NT2/D1 (cell line): ENCODE measurements at regions not wholly inside any gene's neighbourhood (a gene's known extent, or its start where the extent isn't known, plus 50 kb on each side); places are given as distances from the start of the nearest gene placed in this dataset.

Source experiments
- DNase-seq: peaks from one replicate; pipeline ENCODE4 v3.0.0-alpha.2; 2011; ENCODE audit warnings: low read depth, low spot score
- H3K27me3 ChIP-seq: 2 replicates; pipeline ENCODE4 v1.6.0; 2011; ENCODE audit warnings: mild to moderate bottlenecking; ENCODE audit not compliant: insufficient read length, insufficient read depth
- H3K36me3 ChIP-seq: 2 replicates; pipeline ENCODE4 v1.6.1; 2011; ENCODE audit warnings: mild to moderate bottlenecking, low read length, mixed read lengths; ENCODE audit not compliant: insufficient read depth, insufficient read length
- H3K4me1 ChIP-seq: 2 replicates; pipeline ENCODE4 v1.5.1; 2011; ENCODE audit not compliant: insufficient read depth, insufficient read length
- H3K4me3 ChIP-seq: 2 replicates; pipeline ENCODE4 v1.5.1; 2011; ENCODE audit warnings: low read depth; ENCODE audit not compliant: insufficient read length
- H3K9ac ChIP-seq: 2 replicates; pipeline ENCODE4 v1.6.0; 2011; ENCODE audit warnings: low read depth; ENCODE audit not compliant: insufficient read length
- H3K9me3 ChIP-seq: 2 replicates; pipeline ENCODE4 v1.5.1; 2011; ENCODE audit warnings: mild to moderate bottlenecking, low read length; ENCODE audit not compliant: insufficient read depth
- SUZ12 ChIP-seq: IDR thresholded peaks from 2 replicates; pipeline ENCODE4 v1.6.1; 2011; ENCODE audit not compliant: insufficient read length, insufficient read depth; ENCODE audit errors: extremely low read depth
- YY1 ChIP-seq: IDR thresholded peaks from 2 replicates; pipeline ENCODE4 v1.6.1; 2011; ENCODE audit not compliant: insufficient read length, insufficient read depth
- ZNF274 ChIP-seq: IDR thresholded peaks from 2 replicates; pipeline ENCODE4 v1.6.1; 2011; ENCODE audit warnings: mild to moderate bottlenecking, low read depth, low read length

DNA sequence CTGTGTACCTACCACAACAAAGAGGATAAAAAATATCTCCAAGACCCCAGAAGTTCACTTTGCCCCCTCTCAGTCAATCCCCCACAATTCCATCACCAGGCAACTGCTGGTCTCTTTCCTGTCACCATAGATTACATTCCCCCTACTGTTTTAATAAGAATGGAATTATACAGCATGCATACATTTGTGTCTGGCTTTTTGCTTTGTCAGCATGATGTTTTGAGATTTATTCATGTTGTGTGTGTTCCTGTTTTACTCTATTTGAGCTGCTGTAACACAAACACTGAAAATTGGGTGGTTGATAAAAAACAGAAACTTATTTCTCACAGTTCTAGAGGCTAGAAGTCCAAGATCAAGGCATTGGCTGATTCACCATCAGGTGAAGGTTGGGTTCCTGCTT, 214.5 kb upstream of the IGFBP3 start:
- Histone ChIP-seq H3K36me3 (no peaks in the 10 kb centered on the region), H3K4me1 (no peaks in the 10 kb centered on the region), H3K27me3 (no peaks in the 10 kb centered on the region), H3K9ac (no peak overlapping the region), H3K4me3 (no peak overlapping the region), H3K9me3 (no peaks in the 10 kb centered on the region)
- no peak for DNase-seq
- TF ChIP-seq YY1 (no peak), SUZ12 (no peak), ZNF274 (no peak)

DNA sequence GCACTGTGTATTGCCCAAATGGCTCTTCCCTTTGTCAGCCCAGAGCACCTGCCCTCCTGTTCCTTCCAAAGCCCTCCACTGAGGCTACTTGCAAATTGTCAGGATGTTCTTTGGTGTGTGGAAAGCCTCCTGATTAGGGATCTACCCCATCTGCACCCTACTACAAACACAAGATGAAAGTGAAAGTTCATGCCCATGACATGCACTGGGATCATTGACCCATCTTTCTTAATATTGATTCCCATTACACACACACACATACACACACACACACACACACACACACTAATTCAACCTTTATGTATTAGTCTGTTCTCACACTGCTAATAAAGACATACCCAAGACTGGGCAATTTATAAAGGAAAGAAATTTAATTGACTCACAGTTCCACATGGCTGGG, 213.7 kb upstream of the IGFBP3 start:
- Histone ChIP-seq H3K9me3 (no peaks in the 10 kb centered on the region), H3K4me1 (no peaks in the 10 kb centered on the region), H3K9ac (no peak overlapping the region), H3K4me3 (no peak overlapping the region), H3K36me3 (no peaks in the 10 kb centered on the region), H3K27me3 (no peaks in the 10 kb centered on the region)
- no peak for DNase-seq
- TF ChIP-seq SUZ12 (no peak), YY1 (no peak), ZNF274 (no peak)

DNA sequence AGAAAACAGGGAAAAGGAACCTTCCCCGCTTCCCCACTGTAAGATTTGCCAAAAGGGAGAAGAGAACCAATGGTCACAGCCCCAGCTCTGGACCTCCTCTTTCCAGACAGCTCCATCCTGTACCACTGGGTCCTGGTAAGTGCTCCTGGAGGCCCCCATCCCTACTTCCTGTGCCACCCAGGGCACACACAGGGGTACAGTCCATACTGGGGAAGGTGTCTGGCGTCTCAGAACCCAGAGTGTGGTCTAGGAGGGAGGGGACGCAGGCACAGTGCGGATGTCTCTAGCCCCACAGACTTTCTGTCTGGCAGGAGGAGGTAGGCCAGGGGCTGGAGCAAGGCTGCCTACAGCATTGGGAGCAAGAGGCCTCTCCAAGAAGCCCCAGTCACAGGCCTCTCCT, 213.3 kb upstream of the IGFBP3 start:
- Histone ChIP-seq H3K27me3 (no peaks in the 10 kb centered on the region), H3K9me3 (no peaks in the 10 kb centered on the region), H3K4me3 (no peak overlapping the region), H3K4me1 (no peaks in the 10 kb centered on the region), H3K9ac (no peak overlapping the region), H3K36me3 (no peaks in the 10 kb centered on the region)
- no peak for DNase-seq
- TF ChIP-seq SUZ12 (no peak), ZNF274 (no peak), YY1 (no peak)

DNA sequence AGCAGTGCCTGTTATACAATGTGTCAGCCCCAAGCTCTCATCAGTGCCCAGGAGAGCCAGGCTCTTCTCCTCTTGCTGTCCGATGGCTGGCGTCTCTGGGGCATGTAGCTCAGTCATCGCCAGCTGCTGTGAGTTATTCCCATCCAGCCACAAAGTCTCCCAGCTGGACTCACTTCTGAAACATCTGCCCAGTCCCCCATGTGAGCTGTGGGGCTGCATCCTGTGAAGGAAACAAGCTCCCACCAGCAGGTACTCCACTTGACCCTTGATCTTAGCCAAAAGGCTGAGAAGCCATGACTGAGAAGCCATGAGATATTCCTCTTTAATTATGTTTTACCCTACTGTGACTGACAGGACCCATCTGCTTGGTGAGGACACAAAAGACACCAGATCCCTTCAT, 212.7 kb upstream of the IGFBP3 start:
- no peaks in the 10 kb centered on the region for H3K4me1 ChIP-seq
- H3K9ac ChIP-seq = no peak overlapping the region
- no peak for DNase-seq
- no peaks in the 10 kb centered on the region for H3K36me3 ChIP-seq
- TF ChIP-seq ZNF274 (no peak), YY1 (no peak), SUZ12 (no peak)
- H3K4me3 ChIP-seq = no peak overlapping the region
- no peaks in the 10 kb centered on the region for H3K27me3 ChIP-seq
- no peaks in the 10 kb centered on the region for H3K9me3 ChIP-seq

DNA sequence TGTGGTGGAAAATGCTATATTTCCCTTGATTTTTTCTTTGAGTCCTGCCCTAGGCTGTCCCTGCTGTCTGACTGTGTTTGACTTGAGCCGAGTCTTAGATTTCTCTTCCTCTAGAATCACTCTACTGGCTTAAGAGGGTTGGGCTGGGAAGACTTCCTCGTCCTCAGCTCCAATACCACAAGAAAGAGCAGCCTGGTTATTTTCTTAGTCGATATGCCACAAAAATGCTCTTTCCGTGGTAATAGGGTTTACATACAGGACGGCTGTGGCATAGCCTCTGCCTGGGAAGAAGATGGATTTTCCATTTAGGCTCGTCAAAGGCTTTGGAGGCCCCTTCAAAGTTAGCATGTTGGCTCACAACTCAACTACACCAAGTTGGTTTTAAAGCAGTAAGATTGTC, 212.0 kb upstream of the IGFBP3 start:
- Histone ChIP-seq H3K4me1 (no peaks in the 10 kb centered on the region), H3K9ac (no peak overlapping the region), H3K36me3 (no peaks in the 10 kb centered on the region), H3K9me3 (no peaks in the 10 kb centered on the region), H3K4me3 (no peak overlapping the region), H3K27me3 (no peaks in the 10 kb centered on the region)
- TF ChIP-seq SUZ12 = no peak
- no peak for TF ChIP-seq ZNF274
- no peak for TF ChIP-seq YY1
- DNase-seq = no peak

DNA sequence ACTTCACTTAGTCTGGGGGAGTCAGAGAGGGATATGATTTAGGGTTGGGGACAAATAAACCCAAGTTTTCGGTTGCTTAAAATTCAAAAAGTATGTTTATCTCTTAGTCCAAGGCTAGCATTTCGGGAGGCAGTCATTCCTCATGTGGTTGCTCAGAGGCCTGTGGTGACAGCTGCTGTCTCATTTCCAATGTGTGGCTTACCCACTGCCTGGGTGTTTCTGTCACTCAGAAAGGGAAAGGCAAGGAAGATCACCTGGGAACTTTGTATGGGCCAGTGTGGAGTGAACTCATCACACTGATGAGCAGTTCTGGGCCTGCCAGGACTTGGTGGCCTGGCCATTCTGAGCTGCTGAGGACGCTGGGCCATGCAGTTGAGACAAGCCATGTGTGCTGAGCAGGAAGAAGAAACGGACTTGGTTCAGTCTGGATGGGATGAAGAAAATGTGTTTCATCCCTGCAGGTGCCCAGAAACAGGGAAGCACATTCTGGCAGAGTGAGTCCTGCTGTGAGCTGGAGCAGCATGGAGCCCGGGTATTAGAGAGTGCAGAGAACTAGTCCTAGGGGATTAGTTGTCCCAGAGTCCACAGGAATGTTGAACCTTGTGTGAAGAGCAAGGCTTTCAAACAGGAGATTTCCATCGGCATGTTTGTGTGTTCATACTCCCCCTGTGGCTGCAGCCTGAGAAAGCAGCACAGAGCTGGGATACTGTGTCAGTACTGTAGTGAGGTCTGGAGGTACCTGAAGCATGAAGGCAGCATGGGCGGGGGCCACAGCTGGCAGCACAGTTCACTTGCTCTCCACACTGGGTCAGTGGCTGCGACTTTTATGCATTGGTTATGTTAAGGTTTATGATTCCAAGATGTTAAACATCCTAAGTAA, 211.1 kb upstream of the IGFBP3 start:
- no peak for TF ChIP-seq SUZ12
- no peak for TF ChIP-seq ZNF274
- no peak for TF ChIP-seq YY1
- H3K36me3 ChIP-seq = no peaks in the 10 kb centered on the region

DNA sequence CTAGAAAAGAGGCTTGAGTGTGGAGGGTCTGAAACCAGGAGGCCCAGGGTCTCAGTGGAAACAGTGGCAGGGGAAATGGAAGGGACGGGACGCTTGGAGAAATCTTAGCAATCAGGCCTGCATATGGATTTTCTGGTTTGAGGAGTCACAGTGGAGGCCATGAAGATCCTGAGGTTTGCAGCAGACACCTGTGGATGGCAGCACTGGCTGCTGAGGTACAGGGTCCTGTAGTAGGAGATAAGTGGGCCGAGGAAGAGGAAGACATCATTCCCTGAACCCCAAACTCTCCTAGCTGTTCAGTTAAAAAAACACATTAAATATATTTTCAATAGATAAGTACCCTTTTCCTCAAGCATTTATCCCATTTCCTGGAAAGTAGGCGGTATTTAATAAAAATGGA, 208.8 kb upstream of the IGFBP3 start:
- TF ChIP-seq YY1 (no peak), ZNF274 (no peak), SUZ12 (no peak)
- no peaks in the 10 kb centered on the region for H3K36me3 ChIP-seq
- DNase-seq = no peak
- H3K4me3 ChIP-seq = no peak overlapping the region
- no peaks in the 10 kb centered on the region for H3K9me3 ChIP-seq
- H3K4me1 ChIP-seq = no peaks in the 10 kb centered on the region
- no peak overlapping the region for H3K9ac ChIP-seq
- H3K27me3 ChIP-seq = no peaks in the 10 kb centered on the region

More for the DNA sequence above, 211.1 kb upstream of the IGFBP3 start:
- peak; percentile 54 for DNase-seq
- Histone ChIP-seq H3K9ac (no peak overlapping the region), H3K27me3 (no peaks in the 10 kb centered on the region), H3K4me3 (no peak overlapping the region), H3K4me1 (no peaks in the 10 kb centered on the region), H3K9me3 (no peaks in the 10 kb centered on the region)

DNA sequence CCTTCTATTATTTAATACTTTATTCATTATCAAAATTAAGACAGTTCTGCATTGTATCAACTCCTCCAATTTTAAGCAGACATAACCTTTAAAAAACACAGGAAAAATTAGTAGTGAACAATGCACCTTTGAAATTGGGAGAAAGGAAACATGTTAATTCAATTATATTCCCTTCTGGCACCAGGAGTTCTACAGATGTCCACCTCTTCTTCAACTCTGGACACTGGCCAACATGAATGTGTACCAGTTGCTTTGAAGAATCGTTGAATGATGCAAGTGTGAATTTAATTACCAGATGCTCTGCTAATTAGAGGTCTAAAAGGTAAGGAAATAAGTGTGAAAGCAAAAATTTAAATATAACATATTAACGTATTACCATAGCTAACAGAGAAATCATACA, 206.7 kb upstream of the IGFBP3 start:
- DNase-seq = no peak
- no peak overlapping the region for H3K9ac ChIP-seq
- no peaks in the 10 kb centered on the region for H3K4me1 ChIP-seq
- no peak overlapping the region for H3K4me3 ChIP-seq
- H3K36me3 ChIP-seq = no peaks in the 10 kb centered on the region
- no peaks in the 10 kb centered on the region for H3K9me3 ChIP-seq
- no peaks in the 10 kb centered on the region for H3K27me3 ChIP-seq
- no peak for TF ChIP-seq ZNF274
- TF ChIP-seq SUZ12 = no peak
- TF ChIP-seq YY1 = no peak
